ENCODE measurements at regions not wholly inside any gene's neighbourhood (a gene's known extent, or its start where the extent isn't known, plus 50 kb on each side); places are given as distances from the start of the nearest gene placed in this dataset.
"Not testable (repeated sequence)": the region's sequence is repeated elsewhere in the genome, so short reads cannot be mapped to it uniquely, and the experiment has no call there.

GRCh38 chr9:80995759-80996158 is 693.6 kb downstream of the TLE1 start:
- Mint-ChIP-seq H3K9me3 (peaks cover 2 to 14% (median 6%) of the 10 kb centered on the region in 7 donors), H3K4me1 (no peaks in the 10 kb centered on the region), H3K27ac (no peak overlapping the region), H3K36me3 (no peaks in the 10 kb centered on the region), H3K27me3 (no peaks in the 10 kb centered on the region), H3K4me3 (no peak overlapping the region)
- H3K27ac ChIP-seq (ENCODE audit: insufficient read depth, low read length, poor library complexity, severe bottlenecking): no peak overlapping the region
- no peaks in the 10 kb centered on the region for H3K4me1 ChIP-seq (ENCODE audit: control insufficient read depth, insufficient read depth, low read length, poor library complexity, severe bottlenecking)
- H3K9me3 ChIP-seq (ENCODE audit: control insufficient read depth in 2 of 2, low read length in 2 of 2): peaks cover 0 to 2% of the 10 kb centered on the region in 2 experiments
- H3K36me3 ChIP-seq (ENCODE audit: control insufficient read depth, insufficient read depth, low read length): no peaks in the 10 kb centered on the region
- H3K27me3 ChIP-seq (ENCODE audit: control insufficient read depth, insufficient read depth, low read length): no peaks in the 10 kb centered on the region
- no peak overlapping the region for H3K4me3 ChIP-seq (ENCODE audit: low read depth, low read length)
- DNase-seq (no peak), ATAC-seq (ENCODE audit: low read depth in 2 of 2) (no peak)

GRCh38 chr9:80994892-80995291 is 694.5 kb downstream of the TLE1 start:
- DNase-seq: no peak
- Histone ChIP-seq H3K4me3 (ENCODE audit: low read depth, low read length) (no peak overlapping the region), H3K27ac (ENCODE audit: insufficient read depth, low read length, poor library complexity, severe bottlenecking) (no peak overlapping the region), H3K4me1 (ENCODE audit: control insufficient read depth, insufficient read depth, low read length, poor library complexity, severe bottlenecking) (no peaks in the 10 kb centered on the region), H3K9me3 (ENCODE audit: control insufficient read depth in 2 of 2, low read length in 2 of 2) (peaks cover 0 to 2% of the 10 kb centered on the region in 2 experiments), H3K27me3 (ENCODE audit: control insufficient read depth, insufficient read depth, low read length) (no peaks in the 10 kb centered on the region), H3K36me3 (ENCODE audit: control insufficient read depth, insufficient read depth, low read length) (no peaks in the 10 kb centered on the region)
- no peaks in the 10 kb centered on the region for H3K27me3 Mint-ChIP-seq
- ATAC-seq (ENCODE audit: low read depth in 2 of 2): no peak
- no peak overlapping the region for H3K4me3 Mint-ChIP-seq
- no peaks in the 10 kb centered on the region for H3K36me3 Mint-ChIP-seq
- peaks cover 0 to 16% (median 4%) of the 10 kb centered on the region in 7 donors for H3K9me3 Mint-ChIP-seq
- H3K27ac Mint-ChIP-seq: no peak overlapping the region
- no peaks in the 10 kb centered on the region for H3K4me1 Mint-ChIP-seq

GRCh38 chr9:80985595-80985994 is 703.8 kb downstream of the TLE1 start:
- not testable (repeated sequence) for H3K36me3 ChIP-seq (ENCODE audit: control insufficient read depth, insufficient read depth, low read length); H3K9me3 ChIP-seq (ENCODE audit: control insufficient read depth in 2 of 2, low read length in 2 of 2); H3K27me3 Mint-ChIP-seq; H3K4me1 Mint-ChIP-seq; ATAC-seq (ENCODE audit: low read depth in 2 of 2); H3K27me3 ChIP-seq (ENCODE audit: control insufficient read depth, insufficient read depth, low read length); H3K4me3 ChIP-seq (ENCODE audit: low read depth, low read length); H3K4me1 ChIP-seq (ENCODE audit: control insufficient read depth, insufficient read depth, low read length, poor library complexity, severe bottlenecking); H3K4me3 Mint-ChIP-seq; H3K27ac Mint-ChIP-seq; H3K27ac ChIP-seq (ENCODE audit: insufficient read depth, low read length, poor library complexity, severe bottlenecking); H3K36me3 Mint-ChIP-seq; DNase-seq
- peaks cover 4 to 26% (median 8%) of the 10 kb centered on the region in 7 donors for H3K9me3 Mint-ChIP-seq

- no peaks in the 10 kb centered on the region for H3K4me1 Mint-ChIP-seq
- peaks cover 4 to 30% (median 11%) of the 10 kb centered on the region in 7 donors for H3K9me3 Mint-ChIP-seq
- H3K4me3 Mint-ChIP-seq: no peak overlapping the region
Measured at GRCh38 chr9:80976403-80976802, 712.9 kb downstream of the TLE1 start.

GRCh38 chr9:80970377-80970776 is 719.0 kb downstream of the TLE1 start:
- not testable (repeated sequence) for H3K4me3 Mint-ChIP-seq; ATAC-seq (ENCODE audit: low read depth in 2 of 2)
- peaks cover 7 to 23% (median 10%) of the 10 kb centered on the region in 7 donors for H3K9me3 Mint-ChIP-seq

More at GRCh38 chr9:80976403-80976802, 712.9 kb downstream of the TLE1 start:
- H3K36me3 ChIP-seq (ENCODE audit: control insufficient read depth, insufficient read depth, low read length): no peaks in the 10 kb centered on the region
- Mint-ChIP-seq H3K36me3 (no peaks in the 10 kb centered on the region), H3K27me3 (no peaks in the 10 kb centered on the region), H3K27ac (no peak overlapping the region)
- H3K27ac ChIP-seq (ENCODE audit: insufficient read depth, low read length, poor library complexity, severe bottlenecking): no peak overlapping the region
- peaks cover 0 to 1% of the 10 kb centered on the region in 2 experiments for H3K9me3 ChIP-seq (ENCODE audit: control insufficient read depth in 2 of 2, low read length in 2 of 2)
- H3K4me1 ChIP-seq (ENCODE audit: control insufficient read depth, insufficient read depth, low read length, poor library complexity, severe bottlenecking): no peaks in the 10 kb centered on the region
- DNase-seq: no peak
- ATAC-seq (ENCODE audit: low read depth in 2 of 2): no peak
- H3K4me3 ChIP-seq (ENCODE audit: low read depth, low read length): no peak overlapping the region
- H3K27me3 ChIP-seq (ENCODE audit: control insufficient read depth, insufficient read depth, low read length): no peaks in the 10 kb centered on the region

GRCh38 chr9:80968611-80969010 is 720.7 kb downstream of the TLE1 start:
- no peaks in the 10 kb centered on the region for H3K27me3 Mint-ChIP-seq
- H3K4me1 Mint-ChIP-seq: no peaks in the 10 kb centered on the region
- no peak overlapping the region for H3K4me3 ChIP-seq (ENCODE audit: low read depth, low read length)
- H3K36me3 ChIP-seq (ENCODE audit: control insufficient read depth, insufficient read depth, low read length): no peaks in the 10 kb centered on the region
- H3K36me3 Mint-ChIP-seq: no peaks in the 10 kb centered on the region
- no peaks in the 10 kb centered on the region for H3K4me1 ChIP-seq (ENCODE audit: control insufficient read depth, insufficient read depth, low read length, poor library complexity, severe bottlenecking)
- H3K27ac ChIP-seq (ENCODE audit: insufficient read depth, low read length, poor library complexity, severe bottlenecking): no peak overlapping the region
- H3K9me3 ChIP-seq (ENCODE audit: control insufficient read depth in 2 of 2, low read length in 2 of 2): peaks cover 0 to 12% of the 10 kb centered on the region in 2 experiments
- DNase-seq (no peak), ATAC-seq (ENCODE audit: low read depth in 2 of 2) (no peak)
- no peak overlapping the region for H3K4me3 Mint-ChIP-seq
- H3K27ac Mint-ChIP-seq: no peak overlapping the region
- H3K27me3 ChIP-seq (ENCODE audit: control insufficient read depth, insufficient read depth, low read length): no peaks in the 10 kb centered on the region
- H3K9me3 Mint-ChIP-seq: peaks cover 2 to 19% (median 7%) of the 10 kb centered on the region in 7 donors

More at GRCh38 chr9:80970377-80970776, 719.0 kb downstream of the TLE1 start:
- H3K27ac ChIP-seq (ENCODE audit: insufficient read depth, low read length, poor library complexity, severe bottlenecking); H3K36me3 Mint-ChIP-seq; H3K27me3 ChIP-seq (ENCODE audit: control insufficient read depth, insufficient read depth, low read length); H3K4me1 Mint-ChIP-seq; H3K9me3 ChIP-seq (ENCODE audit: control insufficient read depth in 2 of 2, low read length in 2 of 2); H3K27me3 Mint-ChIP-seq; H3K4me3 ChIP-seq (ENCODE audit: low read depth, low read length); H3K27ac Mint-ChIP-seq; H3K4me1 ChIP-seq (ENCODE audit: control insufficient read depth, insufficient read depth, low read length, poor library complexity, severe bottlenecking); DNase-seq; H3K36me3 ChIP-seq (ENCODE audit: control insufficient read depth, insufficient read depth, low read length): not testable (repeated sequence)

- Histone ChIP-seq H3K36me3 (ENCODE audit: control insufficient read depth, insufficient read depth, low read length) (no peaks in the 10 kb centered on the region), H3K4me1 (ENCODE audit: control insufficient read depth, insufficient read depth, low read length, poor library complexity, severe bottlenecking) (no peaks in the 10 kb centered on the region), H3K27ac (ENCODE audit: insufficient read depth, low read length, poor library complexity, severe bottlenecking) (no peak overlapping the region), H3K27me3 (ENCODE audit: control insufficient read depth, insufficient read depth, low read length) (no peaks in the 10 kb centered on the region), H3K9me3 (ENCODE audit: control insufficient read depth in 2 of 2, low read length in 2 of 2) (peaks cover 0 to 12% of the 10 kb centered on the region in 2 experiments), H3K4me3 (ENCODE audit: low read depth, low read length) (no peak overlapping the region)
- Mint-ChIP-seq H3K27ac (no peak overlapping the region), H3K9me3 (peaks cover 2 to 19% (median 10%) of the 10 kb centered on the region in 7 donors), H3K4me1 (no peaks in the 10 kb centered on the region), H3K4me3 (no peak overlapping the region), H3K27me3 (no peaks in the 10 kb centered on the region), H3K36me3 (no peaks in the 10 kb centered on the region)
- DNase-seq (no peak), ATAC-seq (ENCODE audit: low read depth in 2 of 2) (no peak)
Measured at GRCh38 chr9:80964914-80965313, 724.4 kb downstream of the TLE1 start.

GRCh38 chr9:80964374-80964773 is 725.0 kb downstream of the TLE1 start:
- ATAC-seq (ENCODE audit: low read depth in 2 of 2) (no peak), DNase-seq (no peak)
- Histone ChIP-seq H3K36me3 (ENCODE audit: control insufficient read depth, insufficient read depth, low read length) (no peaks in the 10 kb centered on the region), H3K4me1 (ENCODE audit: control insufficient read depth, insufficient read depth, low read length, poor library complexity, severe bottlenecking) (no peaks in the 10 kb centered on the region), H3K27me3 (ENCODE audit: control insufficient read depth, insufficient read depth, low read length) (no peaks in the 10 kb centered on the region), H3K27ac (ENCODE audit: insufficient read depth, low read length, poor library complexity, severe bottlenecking) (no peak overlapping the region), H3K4me3 (ENCODE audit: low read depth, low read length) (no peak overlapping the region), H3K9me3 (ENCODE audit: control insufficient read depth in 2 of 2, low read length in 2 of 2) (peaks cover 0 to 12% of the 10 kb centered on the region in 2 experiments)
- Mint-ChIP-seq H3K27ac (no peak overlapping the region), H3K36me3 (no peaks in the 10 kb centered on the region), H3K27me3 (no peaks in the 10 kb centered on the region), H3K4me3 (no peak overlapping the region), H3K4me1 (no peaks in the 10 kb centered on the region), H3K9me3 (peaks cover 2 to 16% (median 7%) of the 10 kb centered on the region in 7 donors)

All from CD4-positive, CD25-positive, alpha-beta regulatory T cell (primary cell).